Neural crest cell (in vitro differentiated cells): ENCODE measurements at regions not wholly inside any gene's neighbourhood (a gene's known extent, or its start where the extent isn't known, plus 50 kb on each side); places are given as distances from the start of the nearest gene placed in this dataset.

Experiments used
- DNase-seq: peaks from one replicate; pipeline ENCODE4 v3.0.0; 2021; ENCODE audit warnings: low read depth, mixed read lengths, low spot score
- H3K27ac Mint-ChIP-seq: one replicate; pipeline ENCODE4 v1.8.0; 2021; ENCODE audit warnings: mild to moderate bottlenecking, mixed read lengths; ENCODE audit not compliant: unreplicated experiment
- H3K27me3 Mint-ChIP-seq: 2 replicates; pipeline ENCODE4 v1.8.0; 2021; ENCODE audit warnings: low read depth, mild to moderate bottlenecking, mixed read lengths
- H3K36me3 Mint-ChIP-seq: 2 replicates; pipeline ENCODE4 v1.8.0; 2021; ENCODE audit warnings: low read depth, mild to moderate bottlenecking, mixed read lengths
- H3K4me1 Mint-ChIP-seq: 2 replicates; pipeline ENCODE4 v1.8.0; 2021; ENCODE audit warnings: mixed read lengths
- H3K4me3 Mint-ChIP-seq: one replicate; pipeline ENCODE4 v1.8.0; 2021; ENCODE audit warnings: mild to moderate bottlenecking, mixed read lengths
- H3K9me3 Mint-ChIP-seq: 2 replicates; pipeline ENCODE4 v1.8.0; 2021; ENCODE audit warnings: mixed read lengths
- CTCF ChIP-seq: fragments of 200-600 bp; sonication (generic); conservative IDR thresholded peaks from 2 replicates; pipeline ENCODE4 v1.5.0; 2021; ENCODE audit warnings: antibody characterized with exemption, mild to moderate bottlenecking

- no peak for DNase-seq
- Mint-ChIP-seq H3K27ac (no peak overlapping the region), H3K9me3 (peaks cover 2% of the 10 kb centered on the region), H3K27me3 (no peaks in the 10 kb centered on the region), H3K4me3 (no peak overlapping the region), H3K4me1 (peaks cover 35% of the 10 kb centered on the region), H3K36me3 (no peaks in the 10 kb centered on the region)
- no peak for TF ChIP-seq CTCF
Measured at GRCh38 chr10:78700413-78700812, 368.4 kb upstream of the ZMIZ1 start.

GRCh38 chr10:78700816-78701520, 367.8 kb upstream of the ZMIZ1 start:
- no peak overlapping the region for H3K27ac Mint-ChIP-seq
- H3K4me1 Mint-ChIP-seq: peaks cover 35% of the 10 kb centered on the region
- TF ChIP-seq CTCF: no peak
- no peaks in the 10 kb centered on the region for H3K27me3 Mint-ChIP-seq
- no peak overlapping the region for H3K4me3 Mint-ChIP-seq
- no peak for DNase-seq
- no peaks in the 10 kb centered on the region for H3K36me3 Mint-ChIP-seq
- H3K9me3 Mint-ChIP-seq: peaks cover 2% of the 10 kb centered on the region

GRCh38 chr10:78702186-78702585, 366.6 kb upstream of the ZMIZ1 start:
- H3K4me3 Mint-ChIP-seq: no peak overlapping the region
- peaks cover 29% of the 10 kb centered on the region for H3K4me1 Mint-ChIP-seq
- no peak for TF ChIP-seq CTCF
- no peaks in the 10 kb centered on the region for H3K27me3 Mint-ChIP-seq
- H3K9me3 Mint-ChIP-seq: peaks cover 2% of the 10 kb centered on the region
- no peak overlapping the region for H3K27ac Mint-ChIP-seq
- DNase-seq: no peak
- H3K36me3 Mint-ChIP-seq: no peaks in the 10 kb centered on the region

GRCh38 chr10:78702876-78703275, 365.9 kb upstream of the ZMIZ1 start:
- H3K4me1 Mint-ChIP-seq: peaks cover 22% of the 10 kb centered on the region
- H3K4me3 Mint-ChIP-seq: no peak overlapping the region
- H3K9me3 Mint-ChIP-seq: peaks cover 2% of the 10 kb centered on the region
- H3K27ac Mint-ChIP-seq: no peak overlapping the region
- no peak for DNase-seq
- no peaks in the 10 kb centered on the region for H3K36me3 Mint-ChIP-seq
- TF ChIP-seq CTCF: no peak
- no peaks in the 10 kb centered on the region for H3K27me3 Mint-ChIP-seq

GRCh38 chr10:78703593-78703992, 365.2 kb upstream of the ZMIZ1 start:
- H3K27ac Mint-ChIP-seq: no peak overlapping the region
- no peak for DNase-seq
- peaks cover 15% of the 10 kb centered on the region for H3K4me1 Mint-ChIP-seq
- TF ChIP-seq CTCF: no peak
- no peaks in the 10 kb centered on the region for H3K36me3 Mint-ChIP-seq
- peaks cover 2% of the 10 kb centered on the region for H3K9me3 Mint-ChIP-seq
- H3K27me3 Mint-ChIP-seq: no peaks in the 10 kb centered on the region
- no peak overlapping the region for H3K4me3 Mint-ChIP-seq
